ENCODE measurements at regions not wholly inside any gene's neighbourhood (a gene's known extent, or its start where the extent isn't known, plus 50 kb on each side); places are given as distances from the start of the nearest gene placed in this dataset.

GRCh38 chr2:2590141-2590540, 259.1 kb upstream of the MYT1L start:
- Histone ChIP-seq H3K27ac (ENCODE audit: poor library complexity, severe bottlenecking) (no peak overlapping the region), H3K4me3 (ENCODE audit: severe bottlenecking) (no peak overlapping the region), H3K9me3 (ENCODE audit: severe bottlenecking) (no peaks in the 10 kb centered on the region), H3K4me1 (ENCODE audit: insufficient read depth, poor library complexity, severe bottlenecking) (no peaks in the 10 kb centered on the region), H3K27me3 (ENCODE audit: insufficient read depth, poor library complexity, severe bottlenecking) (no peaks in the 10 kb centered on the region), H3K36me3 (ENCODE audit: low read depth) (no peaks in the 10 kb centered on the region)
- ATAC-seq (ENCODE audit: low read depth) (no peak), DNase-seq (ENCODE audit: low spot score) (no peak)
- TF ChIP-seq, protein P1, sequence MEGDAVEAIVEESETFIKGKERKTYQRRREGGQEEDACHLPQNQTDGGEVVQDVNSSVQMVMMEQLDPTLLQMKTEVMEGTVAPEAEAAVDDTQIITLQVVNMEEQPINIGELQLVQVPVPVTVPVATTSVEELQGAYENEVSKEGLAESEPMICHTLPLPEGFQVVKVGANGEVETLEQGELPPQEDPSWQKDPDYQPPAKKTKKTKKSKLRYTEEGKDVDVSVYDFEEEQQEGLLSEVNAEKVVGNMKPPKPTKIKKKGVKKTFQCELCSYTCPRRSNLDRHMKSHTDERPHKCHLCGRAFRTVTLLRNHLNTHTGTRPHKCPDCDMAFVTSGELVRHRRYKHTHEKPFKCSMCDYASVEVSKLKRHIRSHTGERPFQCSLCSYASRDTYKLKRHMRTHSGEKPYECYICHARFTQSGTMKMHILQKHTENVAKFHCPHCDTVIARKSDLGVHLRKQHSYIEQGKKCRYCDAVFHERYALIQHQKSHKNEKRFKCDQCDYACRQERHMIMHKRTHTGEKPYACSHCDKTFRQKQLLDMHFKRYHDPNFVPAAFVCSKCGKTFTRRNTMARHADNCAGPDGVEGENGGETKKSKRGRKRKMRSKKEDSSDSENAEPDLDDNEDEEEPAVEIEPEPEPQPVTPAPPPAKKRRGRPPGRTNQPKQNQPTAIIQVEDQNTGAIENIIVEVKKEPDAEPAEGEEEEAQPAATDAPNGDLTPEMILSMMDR (IDR thresholded peaks at IDR 0.05; ENCODE audit: poor library complexity, severe bottlenecking), result no peak

DNA sequence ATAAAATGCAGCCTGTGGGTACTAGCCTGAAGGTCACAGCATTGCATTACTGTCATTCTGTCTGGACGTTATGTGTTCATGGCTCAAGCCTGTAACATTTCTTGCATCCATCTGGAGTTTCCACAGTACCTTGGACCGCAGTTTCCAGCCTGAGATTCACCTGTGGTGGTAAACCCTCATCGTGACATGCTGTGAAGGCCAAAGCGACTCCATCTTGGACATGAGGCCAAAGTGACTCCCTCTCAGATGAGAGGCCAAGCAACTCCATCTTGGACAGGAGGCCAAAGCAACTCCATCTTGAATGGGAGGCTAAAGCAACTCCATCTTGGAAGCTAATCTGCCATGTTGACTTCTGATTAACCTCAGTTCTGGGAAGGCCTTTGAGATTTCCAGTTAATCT, 257.7 kb upstream of the MYT1L start:
- H3K4me1 ChIP-seq (ENCODE audit: insufficient read depth, poor library complexity, severe bottlenecking), result no peaks in the 10 kb centered on the region
- DNase-seq (ENCODE audit: low spot score) (no peak), ATAC-seq (ENCODE audit: low read depth) (no peak)
- TF ChIP-seq, protein P1 (IDR thresholded peaks at IDR 0.05; ENCODE audit: poor library complexity, severe bottlenecking), result no peak
- H3K27ac ChIP-seq (ENCODE audit: poor library complexity, severe bottlenecking), result no peak overlapping the region
- no peaks in the 10 kb centered on the region for H3K27me3 ChIP-seq (ENCODE audit: insufficient read depth, poor library complexity, severe bottlenecking)
- no peaks in the 10 kb centered on the region for H3K9me3 ChIP-seq (ENCODE audit: severe bottlenecking)
- H3K4me3 ChIP-seq (ENCODE audit: severe bottlenecking), result no peak overlapping the region
- no peaks in the 10 kb centered on the region for H3K36me3 ChIP-seq (ENCODE audit: low read depth)

DNA sequence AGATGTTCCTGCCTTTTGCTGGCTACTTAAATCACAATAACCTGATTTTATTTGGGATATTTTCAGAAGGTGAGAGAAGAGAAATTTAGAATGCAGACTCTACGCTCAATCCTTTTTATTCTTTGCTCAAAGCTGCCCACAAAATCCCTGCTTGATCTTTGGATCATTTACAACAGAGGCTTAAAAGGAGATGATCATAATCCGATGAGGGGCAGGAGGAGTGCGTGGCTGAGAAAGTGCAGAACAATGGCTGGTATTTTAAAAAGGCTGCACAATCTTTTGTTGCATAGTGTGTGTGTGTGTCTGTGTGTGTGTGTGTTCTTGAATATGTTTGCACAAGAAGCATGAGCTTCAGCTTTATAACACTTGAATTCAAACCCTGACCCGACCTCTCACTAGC, 256.3 kb upstream of the MYT1L start:
- Histone ChIP-seq H3K36me3 (ENCODE audit: low read depth) (no peaks in the 10 kb centered on the region), H3K27me3 (ENCODE audit: insufficient read depth, poor library complexity, severe bottlenecking) (no peaks in the 10 kb centered on the region), H3K27ac (ENCODE audit: poor library complexity, severe bottlenecking) (no peak overlapping the region), H3K9me3 (ENCODE audit: severe bottlenecking) (no peaks in the 10 kb centered on the region), H3K4me1 (ENCODE audit: insufficient read depth, poor library complexity, severe bottlenecking) (no peaks in the 10 kb centered on the region), H3K4me3 (ENCODE audit: severe bottlenecking) (no peak overlapping the region)
- DNase-seq (ENCODE audit: low spot score) (no peak), ATAC-seq (ENCODE audit: low read depth) (no peak)
- TF ChIP-seq, protein P1 (IDR thresholded peaks at IDR 0.05; ENCODE audit: poor library complexity, severe bottlenecking), result no peak

DNA sequence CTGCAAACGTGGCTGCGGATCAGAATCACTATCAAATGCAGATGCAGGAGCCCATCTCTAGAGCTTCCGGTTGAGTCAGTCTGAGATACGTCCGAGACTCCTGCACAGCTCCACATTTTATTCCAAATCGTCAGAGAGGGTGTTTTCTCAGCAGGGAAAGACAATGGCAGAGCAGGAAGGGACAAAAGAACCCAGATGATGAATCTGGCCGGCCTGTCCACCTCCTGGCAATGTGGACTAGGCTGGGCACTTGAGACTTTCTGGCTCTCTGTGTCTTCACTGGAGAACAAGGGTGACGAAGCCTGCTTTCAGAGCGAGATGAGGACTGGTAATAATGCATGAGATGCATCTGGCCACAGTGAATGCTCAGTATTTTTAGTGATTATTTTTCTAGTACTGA, 255.9 kb upstream of the MYT1L start:
- no peaks in the 10 kb centered on the region for H3K9me3 ChIP-seq (ENCODE audit: severe bottlenecking)
- H3K4me1 ChIP-seq (ENCODE audit: insufficient read depth, poor library complexity, severe bottlenecking), result no peaks in the 10 kb centered on the region
- no peak for DNase-seq (ENCODE audit: low spot score)
- H3K27me3 ChIP-seq (ENCODE audit: insufficient read depth, poor library complexity, severe bottlenecking), result no peaks in the 10 kb centered on the region
- ATAC-seq (ENCODE audit: low read depth), result no peak
- TF ChIP-seq, protein P1 (IDR thresholded peaks at IDR 0.05; ENCODE audit: poor library complexity, severe bottlenecking), result no peak
- H3K36me3 ChIP-seq (ENCODE audit: low read depth), result no peaks in the 10 kb centered on the region
- H3K4me3 ChIP-seq (ENCODE audit: severe bottlenecking), result no peak overlapping the region
- H3K27ac ChIP-seq (ENCODE audit: poor library complexity, severe bottlenecking), result no peak overlapping the region

- Histone ChIP-seq H3K36me3 (ENCODE audit: low read depth) (no peaks in the 10 kb centered on the region), H3K27me3 (ENCODE audit: insufficient read depth, poor library complexity, severe bottlenecking) (no peaks in the 10 kb centered on the region), H3K27ac (ENCODE audit: poor library complexity, severe bottlenecking) (no peak overlapping the region), H3K9me3 (ENCODE audit: severe bottlenecking) (no peaks in the 10 kb centered on the region), H3K4me1 (ENCODE audit: insufficient read depth, poor library complexity, severe bottlenecking) (no peaks in the 10 kb centered on the region), H3K4me3 (ENCODE audit: severe bottlenecking) (no peak overlapping the region)
- ATAC-seq (ENCODE audit: low read depth), result no peak
- no peak for DNase-seq (ENCODE audit: low spot score)
- TF ChIP-seq, protein P1 (IDR thresholded peaks at IDR 0.05; ENCODE audit: poor library complexity, severe bottlenecking), result no peak
Measured at GRCh38 chr2:2586068-2586776, 255.1 kb upstream of the MYT1L start.

All from RWPE2 (cell line).